ENCODE measurements at regions not wholly inside any gene's neighbourhood (a gene's known extent, or its start where the extent isn't known, plus 50 kb on each side); places are given as distances from the start of the nearest gene placed in this dataset.
"Not testable (repeated sequence)": the region's sequence is repeated elsewhere in the genome, so short reads cannot be mapped to it uniquely, and the experiment has no call there.

GRCh38 chr2:146720170-146720569 is 1124.7 kb upstream of the ACVR2A start:
- Mint-ChIP-seq H3K27me3 (ENCODE audit: low read depth) (no peaks in the 10 kb centered on the region), H3K4me3 (no peak overlapping the region), H3K27ac (no peak overlapping the region), H3K36me3 (ENCODE audit: low read depth) (no peaks in the 10 kb centered on the region), H3K4me1 (no peaks in the 10 kb centered on the region), H3K9me3 (peaks cover 7% of the 10 kb centered on the region)
- no peak for TF ChIP-seq CTCF (IDR thresholded peaks at IDR 0.05; ENCODE audit: unreplicated experiment in 3 of 3)

- Mint-ChIP-seq H3K4me1 (no peaks in the 10 kb centered on the region), H3K9me3 (peaks cover 4% of the 10 kb centered on the region)
Measured at GRCh38 chr2:146716591-146716990, 1128.2 kb upstream of the ACVR2A start.

GRCh38 chr2:146709004-146709403 is 1135.8 kb upstream of the ACVR2A start:
- no peak for TF ChIP-seq CTCF (IDR thresholded peaks at IDR 0.05; ENCODE audit: unreplicated experiment in 3 of 3)
- H3K36me3 Mint-ChIP-seq (ENCODE audit: low read depth) = no peaks in the 10 kb centered on the region
- H3K4me1 Mint-ChIP-seq = no peaks in the 10 kb centered on the region
- H3K4me3 Mint-ChIP-seq = no peak overlapping the region
- H3K27ac Mint-ChIP-seq = no peak overlapping the region
- H3K27me3 Mint-ChIP-seq (ENCODE audit: low read depth) = no peaks in the 10 kb centered on the region
- H3K9me3 Mint-ChIP-seq = peaks cover 5% of the 10 kb centered on the region

More at GRCh38 chr2:146716591-146716990, 1128.2 kb upstream of the ACVR2A start:
- H3K4me3 Mint-ChIP-seq = no peak overlapping the region
- H3K27ac Mint-ChIP-seq = no peak overlapping the region
- TF ChIP-seq CTCF (IDR thresholded peaks at IDR 0.05; ENCODE audit: unreplicated experiment in 3 of 3) = no peak
- H3K36me3 Mint-ChIP-seq (ENCODE audit: low read depth) = no peaks in the 10 kb centered on the region
- no peaks in the 10 kb centered on the region for H3K27me3 Mint-ChIP-seq (ENCODE audit: low read depth)

GRCh38 chr2:146701183-146701582 is 1143.6 kb upstream of the ACVR2A start:
- no peak overlapping the region for H3K27ac Mint-ChIP-seq
- H3K4me3 Mint-ChIP-seq = no peak overlapping the region
- peaks cover 3% of the 10 kb centered on the region for H3K27me3 Mint-ChIP-seq (ENCODE audit: low read depth)
- no peaks in the 10 kb centered on the region for H3K36me3 Mint-ChIP-seq (ENCODE audit: low read depth)
- no peaks in the 10 kb centered on the region for H3K4me1 Mint-ChIP-seq
- peaks cover 30% of the 10 kb centered on the region for H3K9me3 Mint-ChIP-seq
- no peak for TF ChIP-seq CTCF (IDR thresholded peaks at IDR 0.05; ENCODE audit: unreplicated experiment in 3 of 3)

GRCh38 chr2:146697307-146697706 is 1147.5 kb upstream of the ACVR2A start:
- H3K4me1 Mint-ChIP-seq = no peaks in the 10 kb centered on the region
- peaks cover 3% of the 10 kb centered on the region for H3K27me3 Mint-ChIP-seq (ENCODE audit: low read depth)
- H3K36me3 Mint-ChIP-seq (ENCODE audit: low read depth) = no peaks in the 10 kb centered on the region
- TF ChIP-seq CTCF (IDR thresholded peaks at IDR 0.05; ENCODE audit: unreplicated experiment in 3 of 3) = no peak
- no peak overlapping the region for H3K27ac Mint-ChIP-seq
- peaks cover 17% of the 10 kb centered on the region for H3K9me3 Mint-ChIP-seq
- no peak overlapping the region for H3K4me3 Mint-ChIP-seq

- H3K27ac Mint-ChIP-seq; H3K4me1 Mint-ChIP-seq; H3K27me3 Mint-ChIP-seq (ENCODE audit: low read depth); H3K4me3 Mint-ChIP-seq; H3K36me3 Mint-ChIP-seq (ENCODE audit: low read depth): not testable (repeated sequence)
- peaks cover 12% of the 10 kb centered on the region for H3K9me3 Mint-ChIP-seq
Measured at GRCh38 chr2:146696787-146697186, 1148.0 kb upstream of the ACVR2A start.
